Peyer's patch (tissue), 4 donors: ENCODE measurements at regions not wholly inside any gene's neighbourhood (a gene's known extent, or its start where the extent isn't known, plus 50 kb on each side); places are given as distances from the start of the nearest gene placed in this dataset.

Source experiments
- CTCF ChIP-seq, 6 experiments: fragments of 450-650 bp in 4 of 6; fragments of 200-600 bp in 2 of 6; sonication (generic) in 1 of 6; IDR thresholded peaks; one replicate each; pipeline ENCODE4 v1.5.1; 2017 to 2019; ENCODE audit warnings: antibody characterized with exemption in 6 of 6, mild to moderate bottlenecking in 3 of 6, moderate library complexity in 1 of 6
- POLR2A ChIP-seq, 2 donors: fragments of 450-650 bp; IDR thresholded peaks; one replicate each; pipeline ENCODE4 v1.5.1; 2017; ENCODE audit warnings: antibody characterized with exemption in 2 of 2, mild to moderate bottlenecking in 2 of 2, moderate library complexity in 2 of 2

GRCh38 chr5:107023732-107024131 is 647.0 kb downstream of the EFNA5 start:
- no peak for TF ChIP-seq CTCF (IDR thresholded peaks at IDR 0.05)
- TF ChIP-seq POLR2A (IDR thresholded peaks at IDR 0.05): no peak
